ENCODE measurements at regions not wholly inside any gene's neighbourhood (a gene's known extent, or its start where the extent isn't known, plus 50 kb on each side); places are given as distances from the start of the nearest gene placed in this dataset.

GRCh38 chr9:24035816-24036215 is 209.8 kb upstream of the ELAVL2 start:
- no peak for TF ChIP-seq CTCF (IDR thresholded peaks at IDR 0.05)

GRCh38 chr9:24011881-24012280 is 185.8 kb upstream of the ELAVL2 start:
- TF ChIP-seq CTCF (IDR thresholded peaks at IDR 0.05): no peak

- no peak for TF ChIP-seq CTCF (IDR thresholded peaks at IDR 0.05)
Measured at GRCh38 chr9:24011009-24011717, 185.1 kb upstream of the ELAVL2 start.

GRCh38 chr9:24009322-24009721 is 183.3 kb upstream of the ELAVL2 start:
- no peak for TF ChIP-seq CTCF (IDR thresholded peaks at IDR 0.05)

- TF ChIP-seq CTCF (IDR thresholded peaks at IDR 0.05): no peak
Measured at GRCh38 chr9:24007185-24007584, 181.1 kb upstream of the ELAVL2 start.

DNA sequence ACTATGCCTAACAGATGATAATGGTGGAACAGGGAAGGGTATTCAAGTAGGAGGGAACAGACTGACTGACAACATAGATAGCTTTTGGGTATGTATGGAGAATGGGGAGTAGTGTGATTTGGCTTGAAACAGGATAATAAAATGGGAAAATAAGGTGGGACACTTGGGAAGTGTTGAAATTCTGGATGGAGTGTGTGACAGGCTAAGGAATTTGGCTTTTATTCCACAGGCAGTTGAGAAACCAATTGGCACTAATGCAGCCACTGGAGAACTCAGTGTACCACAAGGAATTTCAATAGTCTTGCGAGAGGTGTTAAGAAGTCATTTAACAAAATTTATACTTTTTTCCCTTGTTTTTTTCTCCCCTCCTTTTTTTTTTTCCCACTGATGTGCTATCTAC is 153.5 kb upstream of the ELAVL2 start:
- TF ChIP-seq CTCF (IDR thresholded peaks at IDR 0.05): no peak

DNA sequence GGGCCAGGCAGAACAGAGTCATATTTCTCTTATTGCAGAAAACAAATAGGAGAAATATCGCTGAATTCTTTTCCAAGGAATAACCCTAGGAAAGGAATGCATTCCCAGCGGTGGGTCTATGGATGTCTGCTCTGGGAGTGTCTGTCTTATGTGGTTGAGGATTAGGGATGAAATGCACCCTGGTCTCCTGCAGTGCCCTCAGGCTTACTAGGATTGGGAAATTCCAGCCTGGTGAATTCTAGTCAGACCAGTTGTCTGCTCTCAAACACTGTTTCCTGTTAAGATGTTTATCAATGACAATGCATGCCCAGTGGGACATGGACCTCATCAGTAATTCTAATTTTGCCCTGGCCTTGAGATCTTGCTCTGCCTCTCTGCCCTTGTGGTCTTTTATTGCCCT is 136.1 kb upstream of the ELAVL2 start:
- TF ChIP-seq CTCF (IDR thresholded peaks at IDR 0.05): no peak

- TF ChIP-seq CTCF (IDR thresholded peaks at IDR 0.05): no peak
Measured at GRCh38 chr9:23945897-23946296, 119.9 kb upstream of the ELAVL2 start.
